Right kidney (tissue), 1 donor: ENCODE measurements at regions not wholly inside any gene's neighbourhood (a gene's known extent, or its start where the extent isn't known, plus 50 kb on each side); places are given as distances from the start of the nearest gene placed in this dataset.
A peak's percentile ranks its signal among the peaks of the same experiment; 100 is the strongest.

ENCODE experiments used
- DNase-seq: peaks from one replicate; pipeline ENCODE4 v3.0.0-alpha.2; 2016

- DNase-seq: no peak
Measured at GRCh38 chr18:26700728-26701127, 152.4 kb upstream of the KCTD1 start.

DNA sequence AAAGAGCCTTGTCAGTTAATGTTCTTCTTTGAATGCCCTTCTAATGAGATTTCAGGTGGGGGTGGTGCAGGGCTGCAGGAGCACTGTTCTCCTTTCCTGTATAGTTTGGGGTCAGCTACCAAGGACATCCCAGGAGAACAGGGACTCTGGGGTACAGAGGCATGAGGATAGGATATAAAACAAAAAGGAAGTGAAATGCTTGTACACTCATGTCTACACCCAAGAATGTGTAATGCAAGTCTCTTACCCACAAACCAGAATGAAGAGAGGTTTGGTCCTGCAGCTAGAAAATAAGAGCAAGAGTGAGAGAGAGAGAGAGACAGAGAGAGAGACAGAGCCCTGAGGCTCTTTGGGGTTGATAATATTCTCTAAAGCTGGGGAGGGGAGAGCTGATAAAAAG is 151.8 kb upstream of the KCTD1 start:
- no peak for DNase-seq

DNA sequence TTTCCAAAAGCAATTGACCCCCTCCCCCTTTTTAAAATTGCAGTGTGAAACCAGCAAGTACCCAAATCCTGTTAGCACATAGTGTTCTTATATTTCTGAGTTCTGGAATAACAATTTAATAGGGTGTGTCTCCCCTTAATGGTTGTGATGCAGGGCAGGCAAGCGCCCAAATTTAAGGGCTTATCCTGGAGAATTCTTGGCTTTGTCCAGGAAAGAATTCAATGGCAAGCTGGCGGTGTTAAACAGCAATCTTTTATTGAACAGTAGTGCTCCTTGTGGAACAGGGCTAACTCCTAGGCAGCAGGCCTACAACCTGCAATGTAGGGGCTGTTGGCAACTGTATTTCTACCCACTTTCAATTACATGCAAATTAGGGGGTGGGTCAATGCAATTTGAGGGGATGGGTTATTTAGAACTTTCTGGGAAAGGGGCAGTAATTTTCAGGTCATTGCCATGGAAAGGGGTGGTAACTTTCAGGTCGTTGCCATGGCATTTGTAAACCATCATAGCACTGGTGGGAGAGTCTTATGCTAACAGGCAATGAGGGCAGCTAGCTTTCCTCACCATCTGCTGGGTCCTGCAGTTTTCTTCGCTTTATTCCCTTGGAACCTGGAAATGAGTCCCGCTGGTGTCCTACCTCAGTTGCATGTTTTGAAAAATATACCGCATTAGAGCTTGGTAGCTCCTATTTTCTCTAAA is 149.0 kb upstream of the KCTD1 start:
- no peak for DNase-seq

DNA sequence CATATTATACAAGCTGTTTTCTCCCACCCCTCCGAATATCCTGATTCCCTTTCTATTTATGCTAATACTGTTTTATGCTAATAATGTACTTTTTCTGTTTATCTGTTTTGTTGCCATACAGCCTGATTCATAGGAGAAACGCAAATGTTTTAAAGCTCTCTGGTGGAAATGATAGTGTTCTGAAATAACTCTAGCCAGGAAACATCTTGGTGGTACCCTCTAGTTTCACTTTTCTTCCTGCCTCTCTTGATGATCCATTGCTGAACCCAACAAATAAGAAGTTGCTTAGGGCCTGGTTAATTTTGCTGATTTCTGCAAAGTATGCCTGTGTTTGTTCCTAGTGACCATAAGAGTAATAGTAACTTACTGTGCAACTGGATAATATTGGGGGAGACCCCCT is 148.4 kb upstream of the KCTD1 start:
- DNase-seq: no peak

- no peak for DNase-seq
Measured at GRCh38 chr18:26696308-26696707, 148.0 kb upstream of the KCTD1 start.

GRCh38 chr18:26689226-26689879 is 141.0 kb upstream of the KCTD1 start:
- no peak for DNase-seq

- no peak for DNase-seq
Measured at GRCh38 chr18:26686532-26686931, 138.2 kb upstream of the KCTD1 start.

DNA sequence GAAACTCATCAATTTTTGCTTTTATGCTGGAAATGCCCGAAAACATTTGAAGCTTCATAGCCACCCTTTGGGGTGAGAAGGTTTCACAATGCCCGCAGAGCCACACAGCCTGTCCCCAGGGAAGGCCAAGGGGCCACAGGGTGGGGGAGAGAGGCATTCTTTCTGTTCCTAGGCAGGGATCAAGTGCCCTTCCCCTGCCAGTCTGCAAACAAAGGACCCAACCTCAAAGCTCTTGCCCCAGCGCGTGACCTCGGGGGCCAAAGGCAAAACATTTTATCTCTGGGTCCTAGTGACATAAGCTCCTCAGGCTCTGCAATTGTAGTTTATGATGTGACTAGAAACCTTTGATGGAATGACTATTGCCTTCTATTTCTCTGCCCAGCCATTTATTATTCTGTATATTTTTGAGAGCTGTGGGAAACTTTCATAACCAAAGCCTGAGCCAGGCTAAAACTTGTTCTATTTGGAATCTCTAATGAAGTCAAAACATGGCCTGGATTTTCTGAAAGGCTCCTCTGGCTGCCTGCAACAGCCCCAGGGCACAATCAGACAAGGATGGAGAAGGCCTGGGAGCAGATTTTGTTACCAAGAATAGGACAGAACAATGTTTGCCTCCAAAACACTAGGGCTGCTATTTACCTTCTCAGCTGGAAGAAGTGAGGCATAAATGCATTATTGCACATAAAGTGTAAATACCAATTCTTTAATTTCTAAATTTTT is 137.2 kb upstream of the KCTD1 start:
- no peak for DNase-seq

DNA sequence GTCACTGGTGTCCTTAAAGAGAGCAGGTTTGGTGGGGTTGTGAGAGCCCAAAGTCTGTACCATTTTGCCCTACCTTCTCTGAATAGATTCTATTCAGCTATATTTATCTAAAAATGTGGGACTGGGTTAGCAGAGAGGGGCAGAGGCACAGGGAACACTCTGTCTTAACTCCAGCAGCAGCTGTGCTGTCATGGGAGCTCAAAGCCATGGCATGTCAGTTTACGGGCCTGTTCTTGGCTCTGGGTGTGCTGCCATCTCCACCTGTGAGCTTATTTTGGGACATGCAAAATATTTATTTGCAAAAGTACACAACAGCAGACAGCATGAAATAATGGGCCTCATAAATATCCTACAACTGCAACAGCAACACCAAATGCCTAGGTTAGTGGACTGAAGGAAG is 129.6 kb upstream of the KCTD1 start:
- no peak for DNase-seq

- no peak for DNase-seq
Measured at GRCh38 chr18:26667046-26667445, 118.7 kb upstream of the KCTD1 start.

DNA sequence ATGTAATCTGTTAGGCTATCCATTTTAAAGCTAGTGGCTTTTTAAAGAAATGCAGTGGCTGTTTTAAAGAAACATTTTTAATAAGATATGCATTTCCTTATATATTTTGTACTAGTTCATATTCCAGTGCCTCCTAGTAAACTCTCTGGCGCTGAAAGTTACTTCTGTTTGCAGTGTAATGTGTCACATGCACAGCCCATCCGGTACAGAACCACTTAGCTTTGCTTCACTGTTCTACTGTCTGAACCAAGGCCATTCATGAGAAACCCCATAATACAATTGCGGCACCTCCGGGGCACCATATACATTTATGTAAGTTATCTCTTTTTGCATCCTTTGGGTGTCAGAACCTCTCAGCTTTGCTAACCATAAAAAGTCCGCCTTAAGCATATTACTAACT is 114.6 kb upstream of the KCTD1 start:
- DNase-seq: no peak

- DNase-seq: peak; percentile 47
Measured at GRCh38 chr18:26657631-26658581, 109.6 kb upstream of the KCTD1 start.

GRCh38 chr18:26656944-26657536 is 108.7 kb upstream of the KCTD1 start:
- peak; percentile 98 for DNase-seq

GRCh38 chr18:26656431-26656943 is 108.1 kb upstream of the KCTD1 start:
- DNase-seq: peak; percentile 69

DNA sequence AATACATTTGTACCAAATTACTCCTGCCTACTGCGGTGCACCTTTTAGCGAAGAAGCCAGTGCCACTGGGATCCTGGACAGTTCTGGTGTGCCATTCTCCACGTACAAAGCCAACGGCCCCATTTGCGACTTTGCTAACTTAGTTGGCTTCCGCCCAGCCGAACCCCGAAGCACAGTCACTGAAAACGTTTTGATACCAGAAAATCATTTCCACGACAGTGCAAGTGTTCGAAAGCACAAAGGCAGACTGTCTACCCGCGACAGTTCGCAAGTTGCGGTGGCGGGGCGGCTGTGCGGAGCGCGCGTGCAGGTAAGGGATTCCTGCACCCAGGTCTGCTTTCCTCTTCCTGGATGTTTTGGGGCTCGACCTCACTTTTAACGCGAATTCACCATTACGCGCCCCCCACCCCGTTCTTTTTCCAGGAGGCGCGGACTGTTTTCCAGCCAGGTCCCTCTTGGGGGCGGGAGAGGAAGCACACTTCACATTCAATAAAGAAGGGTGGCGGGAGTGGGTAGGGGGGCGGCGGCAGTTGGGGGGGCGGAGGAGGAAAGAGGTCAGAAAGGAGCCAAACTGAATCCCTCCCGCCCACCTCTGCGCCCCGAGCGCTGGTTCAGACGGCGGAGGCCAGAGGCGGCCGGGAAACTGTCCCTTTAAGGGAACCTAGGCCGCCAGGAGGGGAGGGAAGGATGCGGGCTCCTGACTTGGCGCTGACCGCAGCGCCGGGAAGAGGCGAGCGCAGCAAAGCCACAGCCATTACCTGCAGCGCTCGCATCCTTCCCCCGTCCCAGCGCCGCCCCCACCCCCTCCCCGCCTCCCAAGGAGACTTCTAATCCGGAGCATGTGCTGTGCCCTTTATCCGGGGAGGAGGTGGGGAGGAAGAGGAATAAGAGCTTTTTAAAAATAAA is 107.4 kb upstream of the KCTD1 start:
- DNase-seq: peak; percentile 82

GRCh38 chr18:26654616-26655524 is 106.5 kb upstream of the KCTD1 start:
- no peak for DNase-seq

GRCh38 chr18:26653943-26654615 is 105.7 kb upstream of the KCTD1 start:
- DNase-seq: no peak

DNA sequence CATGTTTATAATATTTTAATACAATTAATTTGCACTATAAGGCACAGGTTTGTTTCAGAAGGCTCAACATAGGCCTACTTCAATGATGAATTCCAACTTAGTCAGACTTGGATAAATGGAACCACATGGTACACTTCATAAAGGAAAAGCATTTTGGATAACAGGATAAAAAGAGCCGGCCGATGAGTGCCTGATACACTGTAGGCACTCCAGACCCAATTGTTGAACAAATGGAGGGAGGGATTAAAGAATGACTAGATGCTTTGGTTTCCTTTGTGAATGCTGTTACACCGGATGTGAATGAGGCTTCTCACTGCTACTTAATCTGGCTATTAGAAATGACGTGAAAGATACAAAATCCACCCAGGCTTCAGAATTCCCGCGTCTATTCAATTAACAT is 104.1 kb upstream of the KCTD1 start:
- DNase-seq: no peak
